OCI-LY7 (cell line): ENCODE measurements at regions not wholly inside any gene's neighbourhood (a gene's known extent, or its start where the extent isn't known, plus 50 kb on each side); places are given as distances from the start of the nearest gene placed in this dataset.

Experiments used
- BruUV-seq: library from RNA; stranded (reverse); fragments of 400-500 nt; replicated peaks from 2 replicates; lab custom pipeline; 2021; lab: Mats Ljungman, UMichigan
- CTCF ChIA-PET: fragments of 300-600 bp; sonication (Branson Sonifier 250); formaldehyde crosslinking; loops from one replicate; lab custom pipeline; 2022; ENCODE audit warnings: antibody characterized with exemption; ENCODE audit not compliant: unreplicated experiment; lab: Charles Lee
- POLR2A ChIA-PET: fragments of 300-600 bp; sonication (Branson Sonifier 250); formaldehyde crosslinking; loops from one replicate; lab custom pipeline; 2022; ENCODE audit warnings: antibody characterized with exemption; lab: Charles Lee
- DNase-seq: peaks from one replicate; pipeline ENCODE4 v3.0.0-alpha.2; 2015; ENCODE audit warnings: low spot score
- H2AFZ ChIP-seq: fragments of 200-600 bp; sonication (generic), shearing (Covaris generic); 2 replicates; pipeline ENCODE4 v1.6.1; 2014; ENCODE audit warnings: mild to moderate bottlenecking, antibody characterized with exemption, low read length, moderate library complexity
- H3K27ac ChIP-seq: fragments of 200-600 bp; sonication (generic); 2 replicates; pipeline ENCODE4 v1.5.1; 2014; ENCODE audit warnings: mixed run types, low read depth, mild to moderate bottlenecking, moderate library complexity, low read length, inconsistent platforms; ENCODE audit not compliant: poor library complexity, severe bottlenecking
- H3K36me3 ChIP-seq: fragments of 200-600 bp; sonication (generic); 2 replicates; pipeline ENCODE4 v1.6.1; 2014; ENCODE audit warnings: mild to moderate bottlenecking, antibody characterized with exemption, low read length, moderate library complexity, mixed read lengths; ENCODE audit not compliant: insufficient read depth
- H3K4me1 ChIP-seq: fragments of 200-600 bp; sonication (generic); 2 replicates; pipeline ENCODE4 v1.5.1; 2014; ENCODE audit warnings: mild to moderate bottlenecking, low read length; ENCODE audit not compliant: insufficient read depth, poor library complexity, severe bottlenecking
- H3K4me2 ChIP-seq: fragments of 200-600 bp; sonication (generic); 2 replicates; pipeline ENCODE4 v1.6.1; 2014; ENCODE audit warnings: mild to moderate bottlenecking, low read length
- H3K4me3 ChIP-seq: fragments of 200-600 bp; sonication (generic); 2 replicates; pipeline ENCODE4 v1.5.1; 2014; ENCODE audit warnings: mild to moderate bottlenecking, low read depth, low read length; ENCODE audit not compliant: poor library complexity, severe bottlenecking
- H3K79me2 ChIP-seq: fragments of 200-600 bp; sonication (generic); 2 replicates; pipeline ENCODE4 v1.6.1; 2016; ENCODE audit warnings: low read depth, mild to moderate bottlenecking, low read length, moderate library complexity, mixed read lengths; ENCODE audit not compliant: insufficient read depth
- H3K9me2 ChIP-seq: fragments of 200-600 bp; sonication (generic); 2 replicates; pipeline ENCODE4 v1.6.1; 2016; ENCODE audit warnings: mild to moderate bottlenecking, low read length, mixed read lengths; ENCODE audit not compliant: insufficient read depth
- H3K9me3 ChIP-seq: fragments of 200-600 bp; sonication (generic); 2 replicates; pipeline ENCODE4 v1.6.1; 2014; ENCODE audit warnings: mild to moderate bottlenecking, mixed run types, low read length, mixed read lengths
- H4K20me1 ChIP-seq: fragments of 200-600 bp; sonication (generic); 2 replicates; pipeline ENCODE4 v1.6.1; 2014; ENCODE audit warnings: mild to moderate bottlenecking, antibody characterized with exemption, low read length, moderate library complexity, mixed read lengths; ENCODE audit not compliant: insufficient read depth
- EZH2phosphoT487 ChIP-seq: fragments of 200-600 bp; sonication (generic); IDR thresholded peaks from 2 replicates; pipeline ENCODE4 v1.6.1; 2018; ENCODE audit warnings: low read depth, borderline replicate concordance, mild to moderate bottlenecking, mixed run types, antibody characterized with exemption, low read length, moderate library complexity, mixed read lengths
- intact Hi-C: fragments of 100-400 bp; cut with micrococcal nuclease; formaldehyde crosslinking; loops from one replicate; pipeline ENCODE4 v1.10.0; 2022; ENCODE audit not compliant: unreplicated experiment
- TF ChIP-seq, protein P1 (sequence below): fragments of 200-600 bp; sonication (generic); conservative IDR thresholded peaks from 2 replicates; pipeline ENCODE4 v1.5.1; 2014; ENCODE audit warnings: mild to moderate bottlenecking, antibody characterized with exemption, low read length, moderate library complexity, mixed read lengths

DNA sequence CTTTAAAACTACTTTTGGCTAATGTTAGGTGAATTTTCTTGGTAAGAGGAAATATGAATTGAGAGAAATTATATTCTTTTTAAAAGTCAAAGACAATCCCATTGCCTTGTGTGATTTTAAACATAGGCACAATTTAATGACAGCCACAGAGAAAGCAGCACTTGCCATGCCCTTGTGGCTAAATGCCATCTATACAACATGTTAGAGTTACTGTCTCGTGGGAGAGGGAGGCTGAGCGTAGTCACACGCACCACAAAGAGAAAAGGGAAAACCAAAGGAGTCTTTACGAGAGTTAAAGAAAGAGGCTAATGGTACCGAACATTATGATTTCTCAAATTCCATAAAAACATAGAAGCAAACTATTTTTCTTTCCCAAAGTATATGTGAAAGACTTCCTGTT lies 537.9 kb downstream of the PTPRC start:
- no TSS peak for BruUV-seq
- Histone ChIP-seq H2AFZ (no peak overlapping the region), H3K36me3 (no peaks in the 10 kb centered on the region), H3K9me2 (no peaks in the 10 kb centered on the region), H3K9me3 (no peaks in the 10 kb centered on the region), H3K4me2 (no peak overlapping the region), H3K4me3 (no peak overlapping the region), H3K27ac (no peak overlapping the region), H3K79me2 (no peaks in the 10 kb centered on the region), H3K4me1 (no peaks in the 10 kb centered on the region), H4K20me1 (no peaks in the 10 kb centered on the region)
- ChIA-PET CTCF (no interaction called here), POLR2A (no interaction called here)
- intact Hi-C loops: no loop called here
- DNase-seq: no peak
- TF ChIP-seq EZH2phosphoT487: no peak
- TF ChIP-seq, protein P1, sequence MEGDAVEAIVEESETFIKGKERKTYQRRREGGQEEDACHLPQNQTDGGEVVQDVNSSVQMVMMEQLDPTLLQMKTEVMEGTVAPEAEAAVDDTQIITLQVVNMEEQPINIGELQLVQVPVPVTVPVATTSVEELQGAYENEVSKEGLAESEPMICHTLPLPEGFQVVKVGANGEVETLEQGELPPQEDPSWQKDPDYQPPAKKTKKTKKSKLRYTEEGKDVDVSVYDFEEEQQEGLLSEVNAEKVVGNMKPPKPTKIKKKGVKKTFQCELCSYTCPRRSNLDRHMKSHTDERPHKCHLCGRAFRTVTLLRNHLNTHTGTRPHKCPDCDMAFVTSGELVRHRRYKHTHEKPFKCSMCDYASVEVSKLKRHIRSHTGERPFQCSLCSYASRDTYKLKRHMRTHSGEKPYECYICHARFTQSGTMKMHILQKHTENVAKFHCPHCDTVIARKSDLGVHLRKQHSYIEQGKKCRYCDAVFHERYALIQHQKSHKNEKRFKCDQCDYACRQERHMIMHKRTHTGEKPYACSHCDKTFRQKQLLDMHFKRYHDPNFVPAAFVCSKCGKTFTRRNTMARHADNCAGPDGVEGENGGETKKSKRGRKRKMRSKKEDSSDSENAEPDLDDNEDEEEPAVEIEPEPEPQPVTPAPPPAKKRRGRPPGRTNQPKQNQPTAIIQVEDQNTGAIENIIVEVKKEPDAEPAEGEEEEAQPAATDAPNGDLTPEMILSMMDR: no peak

DNA sequence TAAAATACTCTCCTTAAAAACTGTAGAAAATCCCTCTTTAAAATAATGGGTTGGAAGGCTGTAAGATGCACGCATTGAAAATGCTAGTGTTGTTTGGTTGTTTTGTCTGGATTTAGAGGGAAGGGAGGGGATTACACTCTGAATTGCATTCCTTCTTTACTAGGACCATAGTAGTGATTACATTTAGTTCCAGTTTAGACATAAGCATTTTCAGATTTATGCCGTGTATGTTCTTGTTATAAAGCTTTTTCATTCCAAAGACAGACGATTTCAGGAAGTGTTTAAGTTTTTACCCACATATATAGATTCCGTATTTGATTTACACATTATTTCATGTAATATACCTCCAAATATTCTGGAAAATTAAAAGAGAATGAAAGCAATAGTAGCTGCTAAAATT lies 538.4 kb downstream of the PTPRC start:
- Histone ChIP-seq H3K27ac (no peak overlapping the region), H2AFZ (no peak overlapping the region), H3K9me3 (no peaks in the 10 kb centered on the region), H3K9me2 (no peaks in the 10 kb centered on the region), H3K36me3 (no peaks in the 10 kb centered on the region), H4K20me1 (no peaks in the 10 kb centered on the region), H3K4me3 (no peak overlapping the region), H3K4me1 (no peaks in the 10 kb centered on the region), H3K4me2 (no peak overlapping the region), H3K79me2 (no peaks in the 10 kb centered on the region)
- ChIA-PET POLR2A (no interaction called here), CTCF (no interaction called here)
- DNase-seq: no peak
- TF ChIP-seq EZH2phosphoT487: no peak
- TF ChIP-seq, protein P1: no peak
- no TSS peak for BruUV-seq
- intact Hi-C loops: no loop called here

DNA sequence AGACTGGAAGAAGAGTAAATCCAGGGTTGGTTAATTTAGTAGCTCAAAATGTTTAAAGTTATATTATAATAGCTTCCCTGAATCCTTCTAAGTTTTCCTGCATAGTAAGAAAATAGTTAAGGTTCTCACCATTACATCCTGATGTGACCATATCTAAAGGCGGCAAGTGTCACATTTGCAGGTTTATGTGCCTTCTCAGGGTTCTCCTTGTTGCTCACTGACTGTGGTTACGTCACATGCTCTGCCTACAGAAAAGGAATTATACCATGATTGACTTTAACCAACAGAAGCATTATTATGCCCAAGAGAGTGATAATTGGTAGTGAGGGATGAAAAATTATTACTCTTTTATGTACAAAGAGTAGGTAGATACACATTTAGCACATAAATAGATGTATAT lies 539.8 kb downstream of the PTPRC start:
- intact Hi-C loops: no loop called here
- TF ChIP-seq, protein P1: no peak
- TF ChIP-seq EZH2phosphoT487: no peak
- Histone ChIP-seq H3K4me1 (no peaks in the 10 kb centered on the region), H3K79me2 (no peaks in the 10 kb centered on the region), H3K36me3 (no peaks in the 10 kb centered on the region), H3K27ac (no peak overlapping the region), H3K9me3 (no peaks in the 10 kb centered on the region), H3K4me2 (no peak overlapping the region), H2AFZ (no peak overlapping the region), H3K4me3 (no peak overlapping the region), H4K20me1 (no peaks in the 10 kb centered on the region), H3K9me2 (no peaks in the 10 kb centered on the region)
- POLR2A ChIA-PET: no interaction called here
- no peak for DNase-seq
- CTCF ChIA-PET: no interaction called here
- BruUV-seq: no TSS peak
